Gastroesophageal sphincter (tissue), 4 donors: ENCODE measurements at regions not wholly inside any gene's neighbourhood (a gene's known extent, or its start where the extent isn't known, plus 50 kb on each side); places are given as distances from the start of the nearest gene placed in this dataset.
A peak's percentile ranks its signal among the peaks of the same experiment; 100 is the strongest.

ENCODE experiments used
- ATAC-seq: fragments of 150-250 bp; one replicate; pipeline ENCODE4 v1.9.1; 2016; ENCODE audit warnings: mild to moderate bottlenecking, moderate library complexity
- H3K27ac ChIP-seq, 4 donors: fragments of 200-600 bp; sonication (generic) in 3 of 4; 1 replicate in 3 of 4; 2 replicates in 1 of 4; pipeline ENCODE4 v1.5.1; 2016 to 2019
- H3K27me3 ChIP-seq: fragments of 200-600 bp; sonication (generic); one replicate; pipeline ENCODE4 v1.5.1; 2019
- H3K36me3 ChIP-seq, 2 donors: fragments of 200-600 bp; sonication (generic); one replicate each; pipeline ENCODE4 v1.5.1; 2019; ENCODE audit warnings: control low read depth in 1 of 2
- H3K4me1 ChIP-seq, 3 donors: fragments of 200-600 bp; sonication (generic); 1 replicate in 2 of 3; 2 replicates in 1 of 3; pipeline ENCODE4 v1.5.1; 2016 to 2019; ENCODE audit warnings: control low read depth in 2 of 3
- H3K4me3 ChIP-seq, 2 donors: fragments of 200-600 bp; sonication (generic); one replicate each; pipeline ENCODE4 v1.5.1; 2019; ENCODE audit warnings: mild to moderate bottlenecking in 1 of 2, moderate library complexity in 1 of 2
- H3K9me3 ChIP-seq, 3 donors: fragments of 200-600 bp; sonication (generic); one replicate each; pipeline ENCODE4 v1.5.1; 2017 to 2019; ENCODE audit warnings: control low read depth in 2 of 3
- CTCF ChIP-seq, 4 experiments: fragments of 200-600 bp in 2 of 4; fragments of 450-650 bp in 2 of 4; sonication (generic) in 1 of 4; IDR thresholded peaks; one replicate each; pipeline ENCODE4 v1.5.1; 2017 to 2019; ENCODE audit warnings: antibody characterized with exemption in 4 of 4, mild to moderate bottlenecking in 2 of 4, moderate library complexity in 2 of 4
- EP300 ChIP-seq: sonication (generic); formaldehyde crosslinking; IDR thresholded peaks from one replicate; pipeline ENCODE4 v1.6.1; 2017; ENCODE audit warnings: antibody characterized with exemption, mild to moderate bottlenecking
- POLR2A ChIP-seq, 2 donors: fragments of 450-650 bp; IDR thresholded peaks; one replicate each; pipeline ENCODE4 v1.6.1; 2017; ENCODE audit warnings: antibody characterized with exemption in 2 of 2, mild to moderate bottlenecking in 2 of 2, moderate library complexity in 1 of 2
- POLR2AphosphoS5 ChIP-seq: sonication (generic); formaldehyde crosslinking; IDR thresholded peaks from one replicate; pipeline ENCODE4 v1.6.1; 2017; ENCODE audit warnings: antibody characterized with exemption
- WGBS, 2 donors: methylation state at CpG; one replicate each; pipeline ENCODE4 v1.1.5; 2018; ENCODE audit warnings: low coverage in 1 of 2; 5-methylcytosine and 5-hydroxymethylcytosine counted together

GRCh38 chr2:150169237-150169629 lies 318.2 kb downstream of the RND3 start:
- ATAC-seq: peak; percentile 74
- Histone ChIP-seq H3K27ac (no peak overlapping the region), H3K4me1 (peaks cover 0 to 8% (median 0%) of the 10 kb centered on the region in 3 donors), H3K36me3 (no peaks in the 10 kb centered on the region), H3K4me3 (no peak overlapping the region), H3K27me3 (no peaks in the 10 kb centered on the region), H3K9me3 (no peaks in the 10 kb centered on the region)
- no peak for TF ChIP-seq POLR2A (IDR thresholded peaks at IDR 0.05)
- no peak for TF ChIP-seq POLR2AphosphoS5
- no peak for TF ChIP-seq EP300
- no peak for TF ChIP-seq CTCF (IDR thresholded peaks at IDR 0.05)

GRCh38 chr2:150168595-150169236 lies 318.8 kb downstream of the RND3 start:
- ATAC-seq: peak; percentile 31
- TF ChIP-seq POLR2A (IDR thresholded peaks at IDR 0.05) (no peak), EP300 (no peak), CTCF (IDR thresholded peaks at IDR 0.05) (no peak), POLR2AphosphoS5 (no peak)
- Histone ChIP-seq H3K27me3 (no peaks in the 10 kb centered on the region), H3K4me3 (no peak overlapping the region), H3K4me1 (peaks cover 0 to 8% (median 0%) of the 10 kb centered on the region in 3 donors), H3K9me3 (no peaks in the 10 kb centered on the region), H3K36me3 (no peaks in the 10 kb centered on the region), H3K27ac (no peak overlapping the region)
- WGBS, 2 donors: 57 to 90% methylated on average over 1 of the region's 1 CpG

- H3K27me3 ChIP-seq: no peaks in the 10 kb centered on the region
- no peaks in the 10 kb centered on the region for H3K9me3 ChIP-seq
- no peak for TF ChIP-seq CTCF (IDR thresholded peaks at IDR 0.05)
- TF ChIP-seq EP300: no peak
- no peak for TF ChIP-seq POLR2A (IDR thresholded peaks at IDR 0.05)
- TF ChIP-seq POLR2AphosphoS5: no peak
- no peak overlapping the region for H3K27ac ChIP-seq
- ATAC-seq: no peak
- peaks cover 0 to 8% (median 0%) of the 10 kb centered on the region in 3 donors for H3K4me1 ChIP-seq
- no peak overlapping the region for H3K4me3 ChIP-seq
- H3K36me3 ChIP-seq: no peaks in the 10 kb centered on the region
- WGBS, 2 donors: 89 to 100% methylated on average over 2 of the region's 2 CpGs
These were observed 319.8 kb downstream of the RND3 start for GRCh38 chr2:150167711-150168110.

- H3K4me3 ChIP-seq: no peak overlapping the region
- 83 to 86% methylated on average over 4 to 6 of the region's 6 CpGs for WGBS, 2 donors
- ATAC-seq: no peak
- no peaks in the 10 kb centered on the region for H3K36me3 ChIP-seq
- H3K9me3 ChIP-seq: no peaks in the 10 kb centered on the region
- H3K27me3 ChIP-seq: no peaks in the 10 kb centered on the region
- H3K27ac ChIP-seq: no peak overlapping the region
- H3K4me1 ChIP-seq: peaks cover 0 to 8% (median 0%) of the 10 kb centered on the region in 3 donors
- TF ChIP-seq EP300 (no peak), CTCF (IDR thresholded peaks at IDR 0.05) (no peak), POLR2AphosphoS5 (peak; percentile 18), POLR2A (IDR thresholded peaks at IDR 0.05) (no peak)
These were observed 321.0 kb downstream of the RND3 start for GRCh38 chr2:150166313-150167051.

- H3K27me3 ChIP-seq: no peaks in the 10 kb centered on the region
- no peak overlapping the region for H3K27ac ChIP-seq
- H3K36me3 ChIP-seq: no peaks in the 10 kb centered on the region
- H3K4me1 ChIP-seq: peaks cover 0 to 8% (median 0%) of the 10 kb centered on the region in 3 donors
- WGBS, 2 donors: 100% methylated on average over 1 of the region's 1 CpG
- H3K9me3 ChIP-seq: no peaks in the 10 kb centered on the region
- TF ChIP-seq POLR2A (IDR thresholded peaks at IDR 0.05): no peak
- TF ChIP-seq EP300: no peak
- TF ChIP-seq CTCF (IDR thresholded peaks at IDR 0.05): no peak
- TF ChIP-seq POLR2AphosphoS5: no peak
- H3K4me3 ChIP-seq: no peak overlapping the region
- no peak for ATAC-seq
These were observed 321.5 kb downstream of the RND3 start for GRCh38 chr2:150165988-150166312.
